IMR-90 (cell line): ENCODE measurements at regions not wholly inside any gene's neighbourhood (a gene's known extent, or its start where the extent isn't known, plus 50 kb on each side); places are given as distances from the start of the nearest gene placed in this dataset.

Experiments
- ATAC-seq: fragments of 200-7000 bp; cut with Tn5 transposase; 2 replicates; pipeline ENCODE4 v1.9.1; 2020; ENCODE audit warnings: low read depth, mild to moderate bottlenecking, moderate library complexity
- BruUV-seq: library from RNA; stranded (reverse); fragments of 400-500 nt; replicated peaks from 2 replicates; lab custom pipeline; 2021; lab: Mats Ljungman, UMichigan
- CTCF ChIA-PET: fragments of 300-600 bp; formaldehyde crosslinking; extraction: SDS; loops from one replicate; lab custom pipeline; 2021; ENCODE audit warnings: antibody characterized with exemption; lab: Yijun Ruan, JAX
- POLR2A ChIA-PET: fragments of 300-600 bp; sonication (Branson Sonifier 250); formaldehyde crosslinking; loops from one replicate; lab custom pipeline; 2022; ENCODE audit warnings: antibody characterized with exemption; ENCODE audit not compliant: unreplicated experiment; lab: Charles Lee
- DNase-seq: peaks from one replicate; pipeline ENCODE4 v3.0.0; 2013
- H2AFZ ChIP-seq: replicated peaks from 2 replicates; pipeline ENCODE3; 2013; ENCODE audit warnings: low read length, mild to moderate bottlenecking; ENCODE audit not compliant: poor library complexity
- H2AK5ac ChIP-seq: 2 replicates; pipeline ENCODE4 v1.6.1; 2013; ENCODE audit warnings: low read depth, low read length, inconsistent platforms
- H2AK9ac ChIP-seq: replicated peaks from 2 replicates; pipeline ENCODE3; 2013; ENCODE audit warnings: mild to moderate bottlenecking, low read depth, low read length, moderate library complexity; ENCODE audit not compliant: poor library complexity
- H2BK120ac ChIP-seq: 2 replicates; pipeline ENCODE4 v1.6.1; 2013; ENCODE audit warnings: low read depth, low read length, inconsistent platforms
- H2BK15ac ChIP-seq: 3 replicates; pipeline ENCODE4 v1.6.1; 2013; ENCODE audit warnings: low read depth, low read length, inconsistent platforms
- H2BK20ac ChIP-seq: 2 replicates; pipeline ENCODE4 v1.6.1; 2013; ENCODE audit warnings: low read depth, mild to moderate bottlenecking, inconsistent platforms, low read length, moderate library complexity
- H2BK5ac ChIP-seq: 2 replicates; pipeline ENCODE4 v1.6.1; 2013; ENCODE audit warnings: mild to moderate bottlenecking, low read depth, low read length, inconsistent platforms; ENCODE audit not compliant: poor library complexity, severe bottlenecking
- H3K14ac ChIP-seq: replicated peaks from 2 replicates; pipeline ENCODE4 v1.6.1; 2013; ENCODE audit warnings: low read depth, low read length, inconsistent platforms
- H3K18ac ChIP-seq: 2 replicates; pipeline ENCODE4 v1.6.1; 2013; ENCODE audit warnings: low read depth, low read length, control low read depth
- H3K23ac ChIP-seq: 2 replicates; pipeline ENCODE4 v1.6.1; 2013; ENCODE audit warnings: low read depth, low read length, inconsistent platforms
- H3K27ac ChIP-seq: 2 replicates; pipeline ENCODE4 v1.5.1; 2013; ENCODE audit warnings: mild to moderate bottlenecking, control low read depth, low read length; ENCODE audit not compliant: insufficient read depth
- H3K27me3 ChIP-seq: 2 replicates; pipeline ENCODE4 v1.6.1; 2013; ENCODE audit warnings: low read length; ENCODE audit not compliant: control insufficient read depth, insufficient read depth
- H3K36me3 ChIP-seq: 2 replicates; pipeline ENCODE4 v1.6.1; 2013; ENCODE audit warnings: low read length, mixed read lengths; ENCODE audit not compliant: control insufficient read depth, insufficient read depth
- H3K4ac ChIP-seq: 2 replicates; pipeline ENCODE4 v1.6.1; 2013; ENCODE audit warnings: low read depth, low read length, inconsistent platforms
- H3K4me1 ChIP-seq: 2 replicates; pipeline ENCODE4 v1.6.1; 2013; ENCODE audit warnings: low read length, mixed read lengths; ENCODE audit not compliant: control insufficient read depth, insufficient read depth
- H3K4me2 ChIP-seq: 2 replicates; pipeline ENCODE4 v1.6.1; 2013; ENCODE audit warnings: low read depth, mild to moderate bottlenecking, control low read depth, low read length, moderate library complexity
- H3K4me3 ChIP-seq: 2 replicates; pipeline ENCODE4 v1.5.1; 2013; ENCODE audit warnings: low read depth, mild to moderate bottlenecking, control low read depth, low read length, moderate library complexity; ENCODE audit not compliant: insufficient read depth
- H3K56ac ChIP-seq: 2 replicates; pipeline ENCODE4 v1.6.1; 2013; ENCODE audit warnings: low read length, inconsistent platforms; ENCODE audit not compliant: insufficient read depth; ENCODE audit errors: extremely low read depth
- H3K79me1 ChIP-seq, 2 experiments: 2 replicates each; pipeline ENCODE4 v1.6.1; 2013; ENCODE audit warnings: low read length in 2 of 2, inconsistent platforms in 1 of 2, low read depth in 1 of 2
- H3K9ac ChIP-seq: 2 replicates; pipeline ENCODE4 v1.6.1; 2013; ENCODE audit warnings: low read depth, low read length, control low read depth
- H3K9me1 ChIP-seq: 2 replicates; pipeline ENCODE4 v1.6.1; 2013; ENCODE audit warnings: low read length, inconsistent platforms; ENCODE audit not compliant: insufficient read depth
- H3K9me3 ChIP-seq: 2 replicates; pipeline ENCODE4 v1.6.1; 2013; ENCODE audit warnings: low read length; ENCODE audit not compliant: control insufficient read depth, insufficient read depth
- H4K20me1 ChIP-seq: 2 replicates; pipeline ENCODE4 v1.6.1; 2013; ENCODE audit warnings: low read length, inconsistent platforms; ENCODE audit not compliant: insufficient read depth
- H4K5ac ChIP-seq: 2 replicates; pipeline ENCODE4 v1.6.1; 2013; ENCODE audit warnings: mild to moderate bottlenecking, low read depth, low read length, control low read depth
- H4K8ac ChIP-seq, 2 experiments: 2 replicates each; pipeline ENCODE4 v1.6.1; 2013; ENCODE audit warnings: low read depth in 2 of 2, low read length in 2 of 2, control low read depth in 1 of 2, inconsistent platforms in 1 of 2
- H4K91ac ChIP-seq: 2 replicates; pipeline ENCODE4 v1.6.1; 2013; ENCODE audit warnings: low read depth, low read length, inconsistent platforms; ENCODE audit not compliant: insufficient read depth
- BHLHE40 ChIP-seq: fragments of 150-350 bp; IDR thresholded peaks from 2 replicates; pipeline ENCODE4 v1.6.1; 2016; ENCODE audit warnings: mild to moderate bottlenecking, low read depth, low read length
- CTCF ChIP-seq: conservative IDR thresholded peaks from 2 replicates; pipeline ENCODE4 v1.5.1; 2012; ENCODE audit warnings: mild to moderate bottlenecking, low read depth, low read length, improper control_type of control experiment
- FOS ChIP-seq: fragments of 150-350 bp; IDR thresholded peaks from 2 replicates; pipeline ENCODE4 v1.6.1; 2016; ENCODE audit warnings: low read depth, low read length
- MAFK ChIP-seq: IDR thresholded peaks from 2 replicates; pipeline ENCODE4 v1.6.1; 2012; ENCODE audit warnings: low read depth, low read length, improper control_type of control experiment
- MAZ ChIP-seq: IDR thresholded peaks from 2 replicates; pipeline ENCODE4 v1.6.1; 2012; ENCODE audit warnings: low read depth, mild to moderate bottlenecking, low read length, improper control_type of control experiment, moderate library complexity, borderline replicate concordance
- NFE2L2 ChIP-seq: fragments of 150-350 bp; IDR thresholded peaks from 2 replicates; pipeline ENCODE4 v1.6.1; 2016; ENCODE audit warnings: low read depth, mild to moderate bottlenecking, low read length
- POLR2A ChIP-seq: IDR thresholded peaks from 2 replicates; pipeline ENCODE4 v1.6.1; 2012; ENCODE audit warnings: mild to moderate bottlenecking, low read depth, low read length
- RAD21 ChIP-seq: IDR thresholded peaks from 2 replicates; pipeline ENCODE4 v1.6.1; 2012; ENCODE audit warnings: low read length, improper control_type of control experiment
- RFX5 ChIP-seq: IDR thresholded peaks from 2 replicates; pipeline ENCODE4 v1.8.0; 2012; ENCODE audit warnings: low read depth, mild to moderate bottlenecking, low read length, moderate library complexity
- SMC3 ChIP-seq: fragments of 150-350 bp; IDR thresholded peaks from 2 replicates; pipeline ENCODE4 v1.6.1; 2016; ENCODE audit warnings: low read depth, mild to moderate bottlenecking, antibody characterized with exemption, low read length, moderate library complexity
- WGBS, 2 experiments: methylation state at CpG; one replicate each; pipeline versions ENCODE4 v1.1.5 to v1.1.7; 2013; ENCODE audit warnings: missing lambda C conversion rate in 2 of 2; ENCODE audit not compliant: insufficient read length in 1 of 2; ENCODE audit errors: extremely low coverage in 2 of 2; 5-methylcytosine and 5-hydroxymethylcytosine counted together
- dilution Hi-C: fragments of 300-500 bp; cut with HindIII; formaldehyde crosslinking; loops from one replicate; pipeline ENCODE4 v1.14.3; 2018; ENCODE audit warnings: low sequenced_read_pairs; ENCODE audit not compliant: unreplicated experiment
- in situ Hi-C: fragments of 300-500 bp; cut with MboI; formaldehyde crosslinking; loops from 3 replicates; pipeline ENCODE4 v1.14.3; 2019; ENCODE audit warnings: low sequenced_read_pairs, inconsistent platforms, mixed read lengths
- intact Hi-C: fragments of 100-400 bp; cut with micrococcal nuclease; formaldehyde crosslinking; loops from 2 replicates; pipeline ENCODE4 v1.10.0; 2022
- TF ChIP-seq, protein P1 (sequence below): fragments of 150-350 bp; IDR thresholded peaks from 2 replicates; pipeline ENCODE4 v1.6.1; 2017; ENCODE audit warnings: mild to moderate bottlenecking, antibody characterized with exemption, low read length, low read depth
- TF ChIP-seq, protein P2 (sequence below): fragments of 150-350 bp; IDR thresholded peaks from 2 replicates; pipeline ENCODE4 v1.6.1; 2016; ENCODE audit warnings: low read depth, mild to moderate bottlenecking, low read length, moderate library complexity, borderline replicate concordance

GRCh38 chr15:79166311-79166955, 75.9 kb upstream of the RASGRF1 start:
- no peak overlapping the region for H2BK5ac ChIP-seq
- H3K23ac ChIP-seq = no peak overlapping the region
- ChIA-PET CTCF (no interaction called here), POLR2A (no interaction called here)
- H3K4me1 ChIP-seq = no peaks in the 10 kb centered on the region; the same call in 1 of the 2 replicates
- H2BK120ac ChIP-seq = no peak overlapping the region
- H3K56ac ChIP-seq = no peak overlapping the region
- no TSS peak for BruUV-seq
- H2BK20ac ChIP-seq = no peak overlapping the region
- H3K79me1 ChIP-seq = no peaks in the 10 kb centered on the region
- no peak overlapping the region for H3K4me2 ChIP-seq
- H4K91ac ChIP-seq = no peak overlapping the region
- H3K36me3 ChIP-seq = no peaks in the 10 kb centered on the region
- dilution Hi-C loops = no loop called here
- no peak overlapping the region for H2AK5ac ChIP-seq
- H3K4ac ChIP-seq = no peak overlapping the region
- H3K14ac ChIP-seq = no peak overlapping the region
- TF ChIP-seq, protein P1, sequence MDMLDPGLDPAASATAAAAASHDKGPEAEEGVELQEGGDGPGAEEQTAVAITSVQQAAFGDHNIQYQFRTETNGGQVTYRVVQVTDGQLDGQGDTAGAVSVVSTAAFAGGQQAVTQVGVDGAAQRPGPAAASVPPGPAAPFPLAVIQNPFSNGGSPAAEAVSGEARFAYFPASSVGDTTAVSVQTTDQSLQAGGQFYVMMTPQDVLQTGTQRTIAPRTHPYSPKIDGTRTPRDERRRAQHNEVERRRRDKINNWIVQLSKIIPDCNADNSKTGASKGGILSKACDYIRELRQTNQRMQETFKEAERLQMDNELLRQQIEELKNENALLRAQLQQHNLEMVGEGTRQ = no peak
- TF ChIP-seq MAFK = no peak
- no peak for TF ChIP-seq SMC3
- no peak for TF ChIP-seq CTCF
- no peak for TF ChIP-seq RFX5
- TF ChIP-seq RAD21 = no peak
- no peak for TF ChIP-seq POLR2A
- TF ChIP-seq MAZ = no peak
- no peak for TF ChIP-seq FOS
- TF ChIP-seq, protein P2, sequence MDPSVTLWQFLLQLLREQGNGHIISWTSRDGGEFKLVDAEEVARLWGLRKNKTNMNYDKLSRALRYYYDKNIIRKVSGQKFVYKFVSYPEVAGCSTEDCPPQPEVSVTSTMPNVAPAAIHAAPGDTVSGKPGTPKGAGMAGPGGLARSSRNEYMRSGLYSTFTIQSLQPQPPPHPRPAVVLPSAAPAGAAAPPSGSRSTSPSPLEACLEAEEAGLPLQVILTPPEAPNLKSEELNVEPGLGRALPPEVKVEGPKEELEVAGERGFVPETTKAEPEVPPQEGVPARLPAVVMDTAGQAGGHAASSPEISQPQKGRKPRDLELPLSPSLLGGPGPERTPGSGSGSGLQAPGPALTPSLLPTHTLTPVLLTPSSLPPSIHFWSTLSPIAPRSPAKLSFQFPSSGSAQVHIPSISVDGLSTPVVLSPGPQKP = no peak
- no peak for TF ChIP-seq NFE2L2
- no peak for TF ChIP-seq BHLHE40
- no peak overlapping the region for H3K4me3 ChIP-seq
- in situ Hi-C loops = no loop called here
- H3K27me3 ChIP-seq = peaks cover 15% of the 10 kb centered on the region
- H3K9me1 ChIP-seq = no peaks in the 10 kb centered on the region
- no CpG with 5 or more reads among the region's 5 CpGs for WGBS, 2 experiments
- intact Hi-C loops = no loop called here
- no peak overlapping the region for H2AFZ ChIP-seq
- no peaks in the 10 kb centered on the region for H4K20me1 ChIP-seq
- ATAC-seq (no peak), DNase-seq (no peak)
- H2AK9ac ChIP-seq = no peak overlapping the region
- no peak overlapping the region for H2BK15ac ChIP-seq
- H3K27ac ChIP-seq = no peak overlapping the region
- no peak overlapping the region for H4K8ac ChIP-seq
- no peak overlapping the region for H4K5ac ChIP-seq
- H3K9me3 ChIP-seq = no peaks in the 10 kb centered on the region
- H3K18ac ChIP-seq = no peak overlapping the region
- H3K9ac ChIP-seq = no peak overlapping the region
